Caco-2 (cell line): ENCODE measurements at regions not wholly inside any gene's neighbourhood (a gene's known extent, or its start where the extent isn't known, plus 50 kb on each side); places are given as distances from the start of the nearest gene placed in this dataset.

Experiments used
- BruUV-seq: library from RNA; stranded (reverse); fragments of 400-500 nt; replicated peaks from 2 replicates; lab custom pipeline; 2021; lab: Mats Ljungman, UMichigan
- CTCF ChIA-PET: fragments of 300-600 bp; sonication (Branson Sonifier 250); formaldehyde crosslinking; loops from one replicate; lab custom pipeline; 2022; ENCODE audit warnings: antibody characterized with exemption; lab: Charles Lee
- POLR2A ChIA-PET: fragments of 300-600 bp; sonication (Branson Sonifier 250); formaldehyde crosslinking; loops from one replicate; lab custom pipeline; 2022; ENCODE audit warnings: antibody characterized with exemption; lab: Charles Lee
- DNase-seq, 2 experiments: peaks; one replicate each; pipeline versions ENCODE4 v3.0.0 to v3.0.0-alpha.2; 2020 to 2022
- H3K27me3 ChIP-seq: replicated peaks from 2 replicates; pipeline ENCODE4 v1.6.0; 2011; ENCODE audit warnings: low read length; ENCODE audit not compliant: control insufficient read depth, insufficient read depth
- H3K36me3 ChIP-seq: 2 replicates; pipeline ENCODE4 v1.5.1; 2011; ENCODE audit warnings: low read length; ENCODE audit not compliant: control insufficient read depth, insufficient read depth
- H3K4me1 ChIP-seq: fragments of 250-450 bp; sonication (Bioruptor Pico); 2 replicates; pipeline ENCODE4 v1.5.1; 2020; ENCODE audit warnings: mild to moderate bottlenecking
- H3K4me3 ChIP-seq: 2 replicates; pipeline ENCODE4 v1.5.1; 2011; ENCODE audit warnings: low read depth, mild to moderate bottlenecking, control low read depth, low read length
- H3K9me3 ChIP-seq: fragments of 250-450 bp; sonication (Bioruptor Pico); 2 replicates; pipeline ENCODE4 v1.5.1; 2020; ENCODE audit warnings: mild to moderate bottlenecking, moderate library complexity
- H3K27ac Mint-ChIP-seq: one replicate; pipeline ENCODE4 v1.8.0; 2022; ENCODE audit warnings: mixed read lengths; ENCODE audit not compliant: unreplicated experiment
- H3K27me3 Mint-ChIP-seq: one replicate; pipeline ENCODE4 v1.8.0; 2022; ENCODE audit warnings: mixed read lengths; ENCODE audit not compliant: insufficient read depth, unreplicated experiment
- H3K36me3 Mint-ChIP-seq: one replicate; pipeline ENCODE4 v1.8.0; 2022; ENCODE audit warnings: mild to moderate bottlenecking, mixed read lengths; ENCODE audit not compliant: insufficient read depth, unreplicated experiment
- H3K4me1 Mint-ChIP-seq: one replicate; pipeline ENCODE4 v1.8.0; 2022; ENCODE audit warnings: low read depth, mixed read lengths; ENCODE audit not compliant: unreplicated experiment
- H3K4me3 Mint-ChIP-seq: one replicate; pipeline ENCODE4 v1.8.0; 2022; ENCODE audit warnings: mild to moderate bottlenecking, moderate library complexity, mixed read lengths; ENCODE audit not compliant: unreplicated experiment
- H3K9me3 Mint-ChIP-seq: one replicate; pipeline ENCODE4 v1.8.0; 2022; ENCODE audit warnings: mixed read lengths; ENCODE audit not compliant: unreplicated experiment
- intact Hi-C: fragments of 100-400 bp; cut with micrococcal nuclease; formaldehyde crosslinking; loops from one replicate; pipeline ENCODE4 v1.10.0; 2022; ENCODE audit not compliant: unreplicated experiment
- TF ChIP-seq, protein P1 (sequence below), 2 experiments: fragments of 200-600 bp in 1 of 2; IDR thresholded peaks; 1 replicate in 1 of 2; 2 replicates in 1 of 2; pipeline versions ENCODE4 v1.5.1 to v1.8.0; 2011 to 2022; ENCODE audit warnings: antibody characterized with exemption in 1 of 2, control low read depth in 1 of 2, inconsistent platforms in 1 of 2, low read depth in 1 of 2, low read length in 1 of 2, mild to moderate bottlenecking in 1 of 2, moderate library complexity in 1 of 2; ENCODE audit not compliant: insufficient read depth in 1 of 2, severe bottlenecking in 1 of 2, unreplicated experiment in 1 of 2

- no TSS peak for BruUV-seq
- Histone ChIP-seq H3K4me3 (no peak overlapping the region), H3K36me3 (no peaks in the 10 kb centered on the region), H3K4me1 (no peaks in the 10 kb centered on the region), H3K9me3 (no peaks in the 10 kb centered on the region), H3K27me3 (no peaks in the 10 kb centered on the region)
- ChIA-PET POLR2A (no interaction called here), CTCF (no interaction called here)
- Mint-ChIP-seq H3K9me3 (no peaks in the 10 kb centered on the region), H3K4me1 (no peaks in the 10 kb centered on the region), H3K36me3 (no peaks in the 10 kb centered on the region), H3K27me3 (peaks cover 8% of the 10 kb centered on the region), H3K4me3 (no peak overlapping the region), H3K27ac (no peak overlapping the region)
- DNase-seq, result no peak
- intact Hi-C loops, result no loop called here
- TF ChIP-seq, protein P1, sequence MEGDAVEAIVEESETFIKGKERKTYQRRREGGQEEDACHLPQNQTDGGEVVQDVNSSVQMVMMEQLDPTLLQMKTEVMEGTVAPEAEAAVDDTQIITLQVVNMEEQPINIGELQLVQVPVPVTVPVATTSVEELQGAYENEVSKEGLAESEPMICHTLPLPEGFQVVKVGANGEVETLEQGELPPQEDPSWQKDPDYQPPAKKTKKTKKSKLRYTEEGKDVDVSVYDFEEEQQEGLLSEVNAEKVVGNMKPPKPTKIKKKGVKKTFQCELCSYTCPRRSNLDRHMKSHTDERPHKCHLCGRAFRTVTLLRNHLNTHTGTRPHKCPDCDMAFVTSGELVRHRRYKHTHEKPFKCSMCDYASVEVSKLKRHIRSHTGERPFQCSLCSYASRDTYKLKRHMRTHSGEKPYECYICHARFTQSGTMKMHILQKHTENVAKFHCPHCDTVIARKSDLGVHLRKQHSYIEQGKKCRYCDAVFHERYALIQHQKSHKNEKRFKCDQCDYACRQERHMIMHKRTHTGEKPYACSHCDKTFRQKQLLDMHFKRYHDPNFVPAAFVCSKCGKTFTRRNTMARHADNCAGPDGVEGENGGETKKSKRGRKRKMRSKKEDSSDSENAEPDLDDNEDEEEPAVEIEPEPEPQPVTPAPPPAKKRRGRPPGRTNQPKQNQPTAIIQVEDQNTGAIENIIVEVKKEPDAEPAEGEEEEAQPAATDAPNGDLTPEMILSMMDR (IDR thresholded peaks at IDR 0.05; ENCODE audit: insufficient read depth in 1 of 2, low read depth in 1 of 2, low read length in 1 of 2, severe bottlenecking in 1 of 2, unreplicated experiment in 1 of 2), result no peak
Observed at GRCh38 chr6:81238390-81238789, 514.1 kb downstream of the TENT5A start.

DNA sequence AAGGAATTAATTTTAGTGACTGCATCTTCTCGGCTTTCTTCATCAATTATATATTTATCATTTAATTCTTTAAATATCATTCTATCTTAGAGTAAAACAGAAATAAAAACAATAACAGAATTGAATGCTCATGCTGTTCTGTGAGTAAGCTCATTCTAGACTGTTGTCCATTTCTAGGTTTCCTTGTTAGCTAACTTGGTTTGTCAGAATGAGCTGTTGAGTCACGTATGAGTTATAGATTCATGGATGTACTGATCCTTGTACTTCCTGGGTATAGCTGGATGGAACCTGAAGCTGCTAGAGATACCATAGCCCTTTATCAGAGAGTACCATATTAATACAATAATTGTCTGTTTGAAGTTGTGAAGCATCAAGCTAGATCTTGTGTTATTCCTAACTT, 515.3 kb downstream of the TENT5A start:
- ChIA-PET CTCF (no interaction called here), POLR2A (no interaction called here)
- TF ChIP-seq, protein P1 (IDR thresholded peaks at IDR 0.05; ENCODE audit: insufficient read depth in 1 of 2, low read depth in 1 of 2, low read length in 1 of 2, severe bottlenecking in 1 of 2, unreplicated experiment in 1 of 2), result no peak
- DNase-seq, result no peak
- H3K4me3 ChIP-seq, result no peak overlapping the region
- no peak overlapping the region for H3K27ac Mint-ChIP-seq
- no peaks in the 10 kb centered on the region for H3K36me3 ChIP-seq
- H3K9me3 ChIP-seq, result no peaks in the 10 kb centered on the region
- H3K4me1 ChIP-seq, result no peaks in the 10 kb centered on the region
- no TSS peak for BruUV-seq
- no peaks in the 10 kb centered on the region for H3K4me1 Mint-ChIP-seq
- H3K9me3 Mint-ChIP-seq, result no peaks in the 10 kb centered on the region
- intact Hi-C loops, result no loop called here
- H3K27me3 Mint-ChIP-seq, result peaks cover 8% of the 10 kb centered on the region
- H3K4me3 Mint-ChIP-seq, result no peak overlapping the region
- H3K36me3 Mint-ChIP-seq, result no peaks in the 10 kb centered on the region
- no peaks in the 10 kb centered on the region for H3K27me3 ChIP-seq

DNA sequence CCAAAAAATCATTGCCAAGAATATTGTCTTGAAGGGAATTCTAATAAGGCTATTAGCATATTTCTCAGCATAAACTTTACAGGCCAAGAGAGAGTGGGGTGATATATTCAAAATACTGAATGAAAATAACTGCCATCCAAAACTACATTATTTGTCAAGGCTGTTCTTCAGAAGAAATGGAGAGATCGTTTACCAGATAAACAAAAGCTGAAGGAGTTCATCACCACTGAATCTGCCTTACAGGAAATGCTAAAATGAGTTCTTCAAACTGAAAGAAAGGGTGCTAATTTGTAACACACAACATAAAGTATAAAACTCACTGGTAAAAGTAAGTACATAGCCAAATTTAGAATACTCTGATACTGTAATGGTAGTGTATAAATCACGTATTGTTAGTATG, 517.0 kb downstream of the TENT5A start:
- POLR2A ChIA-PET, result no interaction called here
- Mint-ChIP-seq H3K36me3 (no peaks in the 10 kb centered on the region), H3K4me1 (no peaks in the 10 kb centered on the region), H3K27me3 (peaks cover 8% of the 10 kb centered on the region), H3K9me3 (no peaks in the 10 kb centered on the region), H3K27ac (no peak overlapping the region), H3K4me3 (no peak overlapping the region)
- no TSS peak for BruUV-seq
- CTCF ChIA-PET, result no interaction called here
- Histone ChIP-seq H3K27me3 (no peaks in the 10 kb centered on the region), H3K9me3 (no peaks in the 10 kb centered on the region), H3K4me3 (no peak overlapping the region), H3K4me1 (no peaks in the 10 kb centered on the region), H3K36me3 (no peaks in the 10 kb centered on the region)
- TF ChIP-seq, protein P1 (IDR thresholded peaks at IDR 0.05; ENCODE audit: insufficient read depth in 1 of 2, low read depth in 1 of 2, low read length in 1 of 2, severe bottlenecking in 1 of 2, unreplicated experiment in 1 of 2), result no peak
- intact Hi-C loops, result no loop called here
- DNase-seq, result no peak
